ENCODE measurements at regions not wholly inside any gene's neighbourhood (a gene's known extent, or its start where the extent isn't known, plus 50 kb on each side); places are given as distances from the start of the nearest gene placed in this dataset.
"Not testable (repeated sequence)": the region's sequence is repeated elsewhere in the genome, so short reads cannot be mapped to it uniquely, and the experiment has no call there.

GRCh38 chr11:69948256-69949141 is 129.3 kb upstream of the FGF3 start:
- H3K4me1 ChIP-seq (ENCODE audit: control insufficient read depth, insufficient read depth, low read length) = peaks cover 30% of the 10 kb centered on the region
- H3K9me3 ChIP-seq (ENCODE audit: control insufficient read depth, insufficient read depth, low read depth, low read length) = peaks cover 5% of the 10 kb centered on the region
- H3K9ac ChIP-seq (ENCODE audit: low read length) = peak overlapping the region; percentile 51
- H3K4me3 ChIP-seq (ENCODE audit: low read depth, low read length) = no peak overlapping the region
- H3K27me3 ChIP-seq (ENCODE audit: control insufficient read depth, insufficient read depth, low read length) = peaks cover 8% of the 10 kb centered on the region; the same call in 1 of the 2 replicates
- peak overlapping the region; percentile 12; the same call in 1 of the 2 replicates for H3K27ac ChIP-seq (ENCODE audit: low read depth, low read length)
- H3K36me3 ChIP-seq (ENCODE audit: control insufficient read depth, insufficient read depth, low read length) = no peaks in the 10 kb centered on the region

GRCh38 chr11:69949327-69949726 is 128.8 kb upstream of the ANO1 start:
- peak overlapping the region; percentile 57 for H3K9ac ChIP-seq (ENCODE audit: low read length)
- H3K4me3 ChIP-seq (ENCODE audit: low read depth, low read length) = no peak overlapping the region
- peaks cover 30% of the 10 kb centered on the region for H3K4me1 ChIP-seq (ENCODE audit: control insufficient read depth, insufficient read depth, low read length)
- no peaks in the 10 kb centered on the region for H3K36me3 ChIP-seq (ENCODE audit: control insufficient read depth, insufficient read depth, low read length)
- peaks cover 8% of the 10 kb centered on the region; the same call in 1 of the 2 replicates for H3K27me3 ChIP-seq (ENCODE audit: control insufficient read depth, insufficient read depth, low read length)
- peak overlapping the region; percentile 12; the same call in 1 of the 2 replicates for H3K27ac ChIP-seq (ENCODE audit: low read depth, low read length)
- H3K9me3 ChIP-seq (ENCODE audit: control insufficient read depth, insufficient read depth, low read depth, low read length) = peaks cover 5% of the 10 kb centered on the region

- Histone ChIP-seq H3K4me3 (ENCODE audit: low read depth, low read length) (no peak overlapping the region), H3K9me3 (ENCODE audit: control insufficient read depth, insufficient read depth, low read depth, low read length) (peaks cover 5% of the 10 kb centered on the region), H3K27ac (ENCODE audit: low read depth, low read length) (no peak overlapping the region; the same call in 1 of the 2 replicates), H3K36me3 (ENCODE audit: control insufficient read depth, insufficient read depth, low read length) (no peaks in the 10 kb centered on the region), H3K4me1 (ENCODE audit: control insufficient read depth, insufficient read depth, low read length) (peaks cover 33% of the 10 kb centered on the region), H3K27me3 (ENCODE audit: control insufficient read depth, insufficient read depth, low read length) (peaks cover 6% of the 10 kb centered on the region; the same call in 1 of the 2 replicates), H3K9ac (ENCODE audit: low read length) (no peak overlapping the region)
Measured at GRCh38 chr11:69950120-69950519, 128.0 kb upstream of the ANO1 start.

- no peaks in the 10 kb centered on the region for H3K36me3 ChIP-seq (ENCODE audit: control insufficient read depth, insufficient read depth, low read length)
- H3K27me3 ChIP-seq (ENCODE audit: control insufficient read depth, insufficient read depth, low read length) = peaks cover 4% of the 10 kb centered on the region; the same call in 1 of the 2 replicates
- no peak overlapping the region for H3K4me3 ChIP-seq (ENCODE audit: low read depth, low read length)
- H3K4me1 ChIP-seq (ENCODE audit: control insufficient read depth, insufficient read depth, low read length) = peaks cover 33% of the 10 kb centered on the region
- no peak overlapping the region for H3K9ac ChIP-seq (ENCODE audit: low read length)
- H3K27ac ChIP-seq (ENCODE audit: low read depth, low read length) = no peak overlapping the region
- H3K9me3 ChIP-seq (ENCODE audit: control insufficient read depth, insufficient read depth, low read depth, low read length) = peaks cover 5% of the 10 kb centered on the region
Measured at GRCh38 chr11:69950621-69951020, 127.5 kb upstream of the ANO1 start.

GRCh38 chr11:69951821-69952220 is 126.3 kb upstream of the ANO1 start:
- Histone ChIP-seq H3K27ac (ENCODE audit: low read depth, low read length) (no peak overlapping the region), H3K4me3 (ENCODE audit: low read depth, low read length) (no peak overlapping the region), H3K9me3 (ENCODE audit: control insufficient read depth, insufficient read depth, low read depth, low read length) (peaks cover 5% of the 10 kb centered on the region), H3K36me3 (ENCODE audit: control insufficient read depth, insufficient read depth, low read length) (no peaks in the 10 kb centered on the region), H3K27me3 (ENCODE audit: control insufficient read depth, insufficient read depth, low read length) (peaks cover 1% of the 10 kb centered on the region; the same call in 1 of the 2 replicates), H3K4me1 (ENCODE audit: control insufficient read depth, insufficient read depth, low read length) (peaks cover 37% of the 10 kb centered on the region), H3K9ac (ENCODE audit: low read length) (no peak overlapping the region)

- H3K4me3 ChIP-seq (ENCODE audit: low read depth, low read length); H3K9ac ChIP-seq (ENCODE audit: low read length); H3K27ac ChIP-seq (ENCODE audit: low read depth, low read length); H3K9me3 ChIP-seq (ENCODE audit: control insufficient read depth, insufficient read depth, low read depth, low read length); H3K36me3 ChIP-seq (ENCODE audit: control insufficient read depth, insufficient read depth, low read length); H3K27me3 ChIP-seq (ENCODE audit: control insufficient read depth, insufficient read depth, low read length): not testable (repeated sequence)
- peaks cover 35% of the 10 kb centered on the region for H3K4me1 ChIP-seq (ENCODE audit: control insufficient read depth, insufficient read depth, low read length)
Measured at GRCh38 chr11:69952229-69952975, 125.7 kb upstream of the ANO1 start.

- H3K4me3 ChIP-seq (ENCODE audit: low read depth, low read length) = no peak overlapping the region
- peaks cover 26% of the 10 kb centered on the region for H3K4me1 ChIP-seq (ENCODE audit: control insufficient read depth, insufficient read depth, low read length)
- H3K27me3 ChIP-seq (ENCODE audit: control insufficient read depth, insufficient read depth, low read length) = no peaks in the 10 kb centered on the region
- peaks cover 5% of the 10 kb centered on the region for H3K9me3 ChIP-seq (ENCODE audit: control insufficient read depth, insufficient read depth, low read depth, low read length)
- H3K36me3 ChIP-seq (ENCODE audit: control insufficient read depth, insufficient read depth, low read length) = no peaks in the 10 kb centered on the region
- H3K27ac ChIP-seq (ENCODE audit: low read depth, low read length) = no peak overlapping the region
- H3K9ac ChIP-seq (ENCODE audit: low read length) = no peak overlapping the region
Measured at GRCh38 chr11:69953356-69953755, 124.8 kb upstream of the ANO1 start.

- H3K27ac ChIP-seq (ENCODE audit: low read depth, low read length) = no peak overlapping the region
- peaks cover 5% of the 10 kb centered on the region for H3K9me3 ChIP-seq (ENCODE audit: control insufficient read depth, insufficient read depth, low read depth, low read length)
Measured at GRCh38 chr11:69954756-69955155, 123.4 kb upstream of the ANO1 start.

GRCh38 chr11:69956669-69957190 is 121.4 kb upstream of the ANO1 start:
- no peak overlapping the region for H3K4me3 ChIP-seq (ENCODE audit: low read depth, low read length)
- H3K4me1 ChIP-seq (ENCODE audit: control insufficient read depth, insufficient read depth, low read length) = peaks cover 10% of the 10 kb centered on the region; the same call in 1 of the 2 replicates
- no peak overlapping the region for H3K9ac ChIP-seq (ENCODE audit: low read length)
- no peaks in the 10 kb centered on the region for H3K36me3 ChIP-seq (ENCODE audit: control insufficient read depth, insufficient read depth, low read length)
- H3K9me3 ChIP-seq (ENCODE audit: control insufficient read depth, insufficient read depth, low read depth, low read length) = peaks cover 2% of the 10 kb centered on the region; the same call in 1 of the 2 replicates
- H3K27me3 ChIP-seq (ENCODE audit: control insufficient read depth, insufficient read depth, low read length) = no peaks in the 10 kb centered on the region
- H3K27ac ChIP-seq (ENCODE audit: low read depth, low read length) = no peak overlapping the region

More at GRCh38 chr11:69954756-69955155, 123.4 kb upstream of the ANO1 start:
- no peak overlapping the region for H3K4me3 ChIP-seq (ENCODE audit: low read depth, low read length)
- H3K4me1 ChIP-seq (ENCODE audit: control insufficient read depth, insufficient read depth, low read length) = peaks cover 12% of the 10 kb centered on the region; the same call in 1 of the 2 replicates
- no peak overlapping the region for H3K9ac ChIP-seq (ENCODE audit: low read length)
- H3K36me3 ChIP-seq (ENCODE audit: control insufficient read depth, insufficient read depth, low read length) = no peaks in the 10 kb centered on the region
- no peaks in the 10 kb centered on the region for H3K27me3 ChIP-seq (ENCODE audit: control insufficient read depth, insufficient read depth, low read length)

GRCh38 chr11:69957849-69958248 is 120.3 kb upstream of the ANO1 start:
- Histone ChIP-seq H3K9me3 (ENCODE audit: control insufficient read depth, insufficient read depth, low read depth, low read length) (peaks cover 3% of the 10 kb centered on the region; the same call in 1 of the 2 replicates), H3K4me1 (ENCODE audit: control insufficient read depth, insufficient read depth, low read length) (peaks cover 16% of the 10 kb centered on the region)

More at GRCh38 chr11:69957849-69958248, 120.3 kb upstream of the ANO1 start:
- H3K27ac ChIP-seq (ENCODE audit: low read depth, low read length) = no peak overlapping the region
- H3K9ac ChIP-seq (ENCODE audit: low read length) = no peak overlapping the region
- no peak overlapping the region for H3K4me3 ChIP-seq (ENCODE audit: low read depth, low read length)
- no peaks in the 10 kb centered on the region for H3K27me3 ChIP-seq (ENCODE audit: control insufficient read depth, insufficient read depth, low read length)
- no peaks in the 10 kb centered on the region for H3K36me3 ChIP-seq (ENCODE audit: control insufficient read depth, insufficient read depth, low read length)
